Fibroblast of pulmonary artery (primary cell): ENCODE measurements at regions not wholly inside any gene's neighbourhood (a gene's known extent, or its start where the extent isn't known, plus 50 kb on each side); places are given as distances from the start of the nearest gene placed in this dataset.

Experiments used
- DNase-seq: peaks from one replicate; pipeline ENCODE4 v3.0.0-alpha.2; 2010; ENCODE audit warnings: low read depth
- H3K4me3 ChIP-seq: replicated peaks from 2 replicates; pipeline ENCODE4 v1.5.1; 2011; ENCODE audit warnings: low read depth, mild to moderate bottlenecking, control low read depth, low read length, moderate library complexity
- TF ChIP-seq, protein P1 (sequence below): IDR thresholded peaks from 2 replicates; pipeline ENCODE4 v1.5.1; 2011; ENCODE audit warnings: mild to moderate bottlenecking, control low read depth, low read length, inconsistent platforms; ENCODE audit errors: missing control alignments

DNA sequence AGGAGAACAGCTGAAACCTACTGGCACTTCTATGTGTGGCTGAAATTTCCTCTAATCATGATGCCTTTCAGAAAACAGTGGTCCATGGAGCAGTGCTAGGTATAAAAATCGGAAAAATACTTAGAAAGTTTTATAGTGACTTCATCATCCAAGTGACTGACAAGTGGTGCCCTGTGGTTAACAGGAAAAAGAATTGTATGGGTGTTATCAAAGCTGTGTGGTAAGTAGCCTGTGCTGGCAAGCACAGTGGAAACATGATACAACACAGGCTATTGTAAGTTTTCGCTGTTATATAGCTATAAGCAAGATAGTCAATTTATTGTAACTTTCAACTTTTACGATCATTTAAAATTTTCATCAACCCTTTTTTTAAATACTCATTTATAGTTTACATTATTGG, 1599.7 kb upstream of the ZEB2 start:
- no peak overlapping the region for H3K4me3 ChIP-seq
- no peak for DNase-seq
- TF ChIP-seq, protein P1, sequence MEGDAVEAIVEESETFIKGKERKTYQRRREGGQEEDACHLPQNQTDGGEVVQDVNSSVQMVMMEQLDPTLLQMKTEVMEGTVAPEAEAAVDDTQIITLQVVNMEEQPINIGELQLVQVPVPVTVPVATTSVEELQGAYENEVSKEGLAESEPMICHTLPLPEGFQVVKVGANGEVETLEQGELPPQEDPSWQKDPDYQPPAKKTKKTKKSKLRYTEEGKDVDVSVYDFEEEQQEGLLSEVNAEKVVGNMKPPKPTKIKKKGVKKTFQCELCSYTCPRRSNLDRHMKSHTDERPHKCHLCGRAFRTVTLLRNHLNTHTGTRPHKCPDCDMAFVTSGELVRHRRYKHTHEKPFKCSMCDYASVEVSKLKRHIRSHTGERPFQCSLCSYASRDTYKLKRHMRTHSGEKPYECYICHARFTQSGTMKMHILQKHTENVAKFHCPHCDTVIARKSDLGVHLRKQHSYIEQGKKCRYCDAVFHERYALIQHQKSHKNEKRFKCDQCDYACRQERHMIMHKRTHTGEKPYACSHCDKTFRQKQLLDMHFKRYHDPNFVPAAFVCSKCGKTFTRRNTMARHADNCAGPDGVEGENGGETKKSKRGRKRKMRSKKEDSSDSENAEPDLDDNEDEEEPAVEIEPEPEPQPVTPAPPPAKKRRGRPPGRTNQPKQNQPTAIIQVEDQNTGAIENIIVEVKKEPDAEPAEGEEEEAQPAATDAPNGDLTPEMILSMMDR = no peak

DNA sequence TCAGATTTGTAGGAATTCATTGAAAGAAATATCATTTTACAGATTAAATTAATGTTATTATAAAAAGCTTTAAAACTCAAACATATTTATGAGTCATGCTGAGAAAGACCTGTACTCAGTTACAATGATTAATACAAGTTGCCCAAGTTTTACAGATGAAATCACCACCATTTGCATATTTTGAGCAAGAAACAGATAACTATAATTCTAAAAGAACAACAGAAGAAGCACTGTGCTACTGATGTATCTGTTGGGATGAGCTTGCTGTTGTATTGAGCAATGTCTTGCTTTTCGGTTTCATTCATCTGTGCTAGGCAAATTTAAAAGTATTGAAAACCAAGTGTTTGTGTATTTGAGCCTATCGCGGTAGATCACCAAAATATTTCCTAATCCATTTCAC, 1589.1 kb upstream of the ZEB2 start:
- TF ChIP-seq, protein P1 = no peak
- H3K4me3 ChIP-seq = no peak overlapping the region
- no peak for DNase-seq

DNA sequence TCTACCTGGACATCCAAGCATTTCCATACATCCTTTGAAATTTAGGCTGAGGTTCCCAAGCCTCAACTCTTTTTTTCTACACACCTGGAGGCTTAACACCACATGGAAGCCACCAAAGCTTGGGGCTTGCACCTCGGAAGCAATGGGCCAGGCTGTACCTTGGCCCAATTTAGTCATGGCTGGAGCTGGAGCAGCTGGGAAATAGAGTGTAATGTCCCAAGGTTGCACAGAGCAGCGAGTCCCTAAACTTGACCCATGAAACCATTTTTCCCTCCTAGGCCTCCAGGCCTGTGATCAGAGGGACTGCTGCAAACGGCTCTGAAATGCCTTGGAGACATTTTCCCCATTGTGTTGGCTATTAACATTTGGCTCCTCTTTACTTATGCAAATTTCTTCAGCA, 1574.3 kb upstream of the ZEB2 start:
- no peak overlapping the region for H3K4me3 ChIP-seq
- TF ChIP-seq, protein P1 = no peak
- DNase-seq = no peak

DNA sequence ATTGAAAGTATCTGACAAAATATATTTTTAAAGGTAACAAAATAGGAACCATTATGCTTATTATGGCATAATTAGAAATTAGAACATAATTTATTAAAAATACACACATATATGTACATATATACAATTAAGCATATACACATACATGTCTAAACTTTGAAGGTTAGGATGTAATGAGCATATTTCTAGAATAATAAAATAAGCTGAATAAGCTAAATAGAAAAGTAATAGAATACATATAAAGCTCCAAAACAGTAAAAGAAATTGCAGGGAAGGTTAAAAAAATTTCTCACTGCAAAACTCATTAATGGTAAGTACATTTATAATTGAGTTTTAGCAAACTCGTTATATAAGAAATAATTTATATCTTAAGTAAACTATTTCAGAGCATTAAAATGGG, 1561.5 kb upstream of the ZEB2 start:
- H3K4me3 ChIP-seq = no peak overlapping the region
- DNase-seq = no peak
- TF ChIP-seq, protein P1 = no peak

DNA sequence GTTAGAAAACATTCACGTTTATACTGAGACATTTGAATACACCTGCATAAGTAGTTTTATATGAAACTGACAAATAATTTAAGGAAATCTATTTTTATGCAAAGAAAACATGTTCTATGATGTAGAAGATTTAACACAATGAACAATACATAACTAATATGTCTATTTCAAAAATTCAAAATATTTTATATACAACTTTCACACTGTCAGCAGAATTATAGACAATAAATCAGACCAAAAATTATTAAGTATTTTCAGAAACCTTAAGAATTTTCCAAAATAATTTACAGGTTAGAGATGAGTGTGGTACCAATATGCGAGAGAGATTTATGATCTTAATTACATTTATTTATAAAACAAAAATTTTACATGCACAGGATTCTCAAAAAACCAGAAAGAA, 1561.0 kb upstream of the ZEB2 start:
- no peak for DNase-seq
- no peak overlapping the region for H3K4me3 ChIP-seq
- TF ChIP-seq, protein P1 = no peak

DNA sequence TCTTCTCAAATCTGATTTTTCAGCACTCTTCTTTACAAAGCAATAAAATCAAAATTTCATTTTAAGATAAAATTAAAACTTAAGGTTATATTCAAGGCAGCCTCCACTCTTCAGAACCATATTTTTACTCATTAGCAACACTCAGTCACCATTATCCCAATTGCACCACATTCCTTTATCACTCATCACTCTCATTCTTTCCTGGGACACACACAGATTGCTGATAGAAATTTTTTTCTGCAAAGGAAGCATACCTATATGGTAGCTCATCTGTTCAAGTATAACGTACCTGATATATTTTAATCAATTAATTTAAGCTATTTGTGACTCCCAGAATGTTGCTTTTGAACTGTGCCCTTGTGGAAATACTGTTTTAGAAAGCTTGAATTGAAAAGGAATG, 1559.3 kb upstream of the ZEB2 start:
- peak; percentile 0 for DNase-seq
- TF ChIP-seq, protein P1 = no peak
- no peak overlapping the region for H3K4me3 ChIP-seq

DNA sequence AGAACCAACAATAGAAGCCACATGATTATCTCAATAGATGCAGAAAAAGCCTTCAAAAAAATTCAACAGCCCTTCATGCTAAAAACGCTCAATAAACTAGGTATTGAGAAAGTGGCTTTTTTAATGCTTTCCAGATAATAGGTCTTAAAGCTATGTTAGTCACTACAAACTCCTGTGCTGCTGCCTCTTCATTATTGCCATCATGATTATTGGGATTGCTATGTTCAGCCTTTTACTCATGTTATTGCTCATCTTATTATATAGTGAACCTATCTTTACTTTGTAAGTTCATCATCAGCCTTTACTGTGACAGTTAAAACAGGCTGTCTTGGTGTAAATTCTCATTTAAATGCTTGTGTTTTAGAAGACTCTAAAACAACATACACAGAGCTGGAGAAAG, 1557.2 kb upstream of the ZEB2 start:
- TF ChIP-seq, protein P1 = no peak
- DNase-seq = no peak
- no peak overlapping the region for H3K4me3 ChIP-seq
